Tibial artery (tissue), 4 donors: ENCODE measurements at regions not wholly inside any gene's neighbourhood (a gene's known extent, or its start where the extent isn't known, plus 50 kb on each side); places are given as distances from the start of the nearest gene placed in this dataset.
A peak's percentile ranks its signal among the peaks of the same experiment; 100 is the strongest.

Experiments used
- DNase-seq, 2 donors: peaks; one replicate each; pipeline ENCODE4 v3.0.0-alpha.2; 2019
- H3K27ac ChIP-seq, 2 donors: fragments of 200-600 bp; sonication (generic) in 1 of 2; 1 replicate in 1 of 2; 2 replicates in 1 of 2; pipeline ENCODE4 v1.5.1; 2018 to 2019; ENCODE audit warnings: mild to moderate bottlenecking in 1 of 2
- H3K27me3 ChIP-seq, 2 donors: fragments of 200-600 bp; sonication (generic) in 1 of 2; one replicate each; pipeline versions ENCODE4 v1.5.1 to v1.6.0; 2016 to 2019
- H3K36me3 ChIP-seq, 3 donors: fragments of 200-600 bp; sonication (generic) in 2 of 3; one replicate each; pipeline ENCODE4 v1.5.1; 2016 to 2019; ENCODE audit warnings: mild to moderate bottlenecking in 2 of 3
- H3K4me1 ChIP-seq, 4 donors: fragments of 200-600 bp; sonication (generic) in 2 of 4; 1 replicate in 3 of 4; 2 replicates in 1 of 4; pipeline ENCODE4 v1.5.1; 2016 to 2019
- H3K4me3 ChIP-seq, 2 donors: fragments of 200-600 bp; sonication (generic) in 1 of 2; 1 replicate in 1 of 2; 2 replicates in 1 of 2; pipeline ENCODE4 v1.5.1; 2018 to 2019; ENCODE audit warnings: mild to moderate bottlenecking in 2 of 2
- H3K9me3 ChIP-seq, 3 donors: fragments of 200-600 bp; sonication (generic) in 1 of 3; one replicate each; pipeline ENCODE4 v1.5.1; 2016 to 2019
- CTCF ChIP-seq, 2 experiments: fragments of 200-600 bp in 1 of 2; fragments of 450-650 bp in 1 of 2; IDR thresholded peaks; one replicate each; pipeline ENCODE4 v1.5.1; 2017 to 2019; ENCODE audit warnings: antibody characterized with exemption in 2 of 2, mild to moderate bottlenecking in 1 of 2, moderate library complexity in 1 of 2
- intact Hi-C: fragments of 100-400 bp; cut with DNase I; formaldehyde crosslinking; loops from one replicate; pipeline ENCODE4 v1.15.0; 2023; ENCODE audit warnings: low total_unique reads

DNA sequence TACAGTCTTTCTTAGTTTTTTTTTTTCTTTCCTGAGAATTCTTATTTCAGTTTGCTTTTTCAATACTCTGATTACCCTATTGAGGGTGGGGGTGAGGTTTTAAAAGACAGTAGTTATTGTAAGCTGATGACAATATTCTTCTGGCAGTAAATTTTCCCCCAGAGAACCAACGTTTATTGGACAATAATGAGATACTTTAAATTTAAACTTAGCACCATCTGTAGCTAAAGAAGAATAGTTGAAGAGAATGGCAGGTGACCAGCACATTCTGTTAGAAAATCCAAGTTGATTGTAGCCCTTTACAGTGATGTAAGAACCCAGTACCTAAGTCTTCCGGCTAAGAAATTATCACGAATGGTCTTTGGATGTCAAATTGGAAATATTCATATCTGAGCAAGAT, 364.6 kb upstream of the LYPLAL1 start:
- Histone ChIP-seq H3K27ac (no peak overlapping the region), H3K36me3 (no peaks in the 10 kb centered on the region), H3K27me3 (no peaks in the 10 kb centered on the region), H3K9me3 (no peaks in the 10 kb centered on the region), H3K4me3 (no peak overlapping the region), H3K4me1 (peaks cover 0 to 22% (median 12%) of the 10 kb centered on the region in 4 donors)
- TF ChIP-seq CTCF (IDR thresholded peaks at IDR 0.05): no peak
- no peak for DNase-seq
- intact Hi-C loops: no loop called here

DNA sequence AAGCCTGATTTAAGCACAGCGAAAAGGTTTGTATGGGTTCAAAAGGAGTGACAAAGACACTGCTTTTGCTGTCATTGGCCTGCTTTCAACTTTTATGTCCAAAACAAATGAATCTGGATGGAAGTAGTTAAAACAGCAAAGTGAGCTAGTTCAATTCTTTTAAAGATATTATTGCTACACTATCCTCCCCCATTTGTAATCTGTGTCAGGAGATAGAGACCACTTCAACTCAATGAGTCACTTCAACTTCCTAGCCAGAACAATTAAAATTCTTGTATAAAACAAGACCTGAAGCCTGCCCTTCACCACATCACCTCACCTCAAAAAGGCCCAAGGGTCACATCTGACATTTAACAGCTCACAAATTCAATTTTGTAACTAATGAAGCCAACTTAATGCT, 364.1 kb upstream of the LYPLAL1 start:
- Histone ChIP-seq H3K4me3 (no peak overlapping the region), H3K4me1 (peaks cover 0 to 22% (median 12%) of the 10 kb centered on the region in 4 donors), H3K27ac (no peak overlapping the region), H3K27me3 (no peaks in the 10 kb centered on the region), H3K36me3 (no peaks in the 10 kb centered on the region), H3K9me3 (no peaks in the 10 kb centered on the region)
- DNase-seq: no peak
- no peak for TF ChIP-seq CTCF (IDR thresholded peaks at IDR 0.05)
- intact Hi-C loops: no loop called here

- no peak for TF ChIP-seq CTCF (IDR thresholded peaks at IDR 0.05)
- Histone ChIP-seq H3K27me3 (no peaks in the 10 kb centered on the region), H3K4me3 (no peak overlapping the region), H3K36me3 (no peaks in the 10 kb centered on the region), H3K27ac (no peak overlapping the region), H3K4me1 (peaks cover 0 to 22% (median 12%) of the 10 kb centered on the region in 4 donors), H3K9me3 (no peaks in the 10 kb centered on the region)
- intact Hi-C loops: no loop called here
- no peak for DNase-seq
Measured at GRCh38 chr1:218810306-218810705, 363.4 kb upstream of the LYPLAL1 start.

- DNase-seq: peak in 1 of 2 donors; percentile 24
- Histone ChIP-seq H3K27me3 (no peaks in the 10 kb centered on the region), H3K4me3 (no peak overlapping the region), H3K36me3 (no peaks in the 10 kb centered on the region), H3K4me1 (peaks cover 0 to 22% (median 12%) of the 10 kb centered on the region in 4 donors), H3K27ac (peak overlapping the region; percentile 6 to 25), H3K9me3 (no peaks in the 10 kb centered on the region)
- no peak for TF ChIP-seq CTCF (IDR thresholded peaks at IDR 0.05)
- intact Hi-C loops: no loop called here
Measured at GRCh38 chr1:218811497-218811896, 362.2 kb upstream of the LYPLAL1 start.

- peak overlapping the region in 1 of 2 donors; percentile 6 for H3K27ac ChIP-seq
- no peak overlapping the region for H3K4me3 ChIP-seq
- TF ChIP-seq CTCF (IDR thresholded peaks at IDR 0.05): no peak
- intact Hi-C loops: no loop called here
- peaks cover 0 to 27% (median 14%) of the 10 kb centered on the region in 4 donors for H3K4me1 ChIP-seq
- no peaks in the 10 kb centered on the region for H3K27me3 ChIP-seq
- no peak for DNase-seq
- H3K36me3 ChIP-seq: no peaks in the 10 kb centered on the region
- no peaks in the 10 kb centered on the region for H3K9me3 ChIP-seq
Measured at GRCh38 chr1:218812360-218812759, 361.3 kb upstream of the LYPLAL1 start.

DNA sequence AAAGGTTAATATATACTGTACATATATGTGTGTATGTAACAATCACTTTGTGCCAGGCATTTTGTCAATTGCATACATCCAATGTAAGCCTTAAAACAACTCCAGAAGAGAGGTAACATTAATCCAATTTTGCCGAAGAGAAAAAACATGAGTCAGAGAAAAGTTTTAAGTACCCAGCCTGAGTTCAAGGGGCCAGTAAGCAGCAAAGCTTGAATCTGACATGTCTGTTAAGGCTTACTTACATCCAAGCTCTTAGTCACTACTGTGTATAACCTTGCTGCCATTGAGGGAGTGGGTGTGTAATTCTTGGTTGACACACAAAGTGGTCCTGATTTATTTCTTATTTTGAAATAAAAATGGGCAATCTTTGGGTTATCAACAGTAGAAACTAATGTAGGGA, 360.4 kb upstream of the LYPLAL1 start:
- Histone ChIP-seq H3K4me3 (no peak overlapping the region), H3K27me3 (no peaks in the 10 kb centered on the region), H3K9me3 (no peaks in the 10 kb centered on the region), H3K36me3 (no peaks in the 10 kb centered on the region), H3K4me1 (peaks cover 0 to 36% (median 18%) of the 10 kb centered on the region in 4 donors), H3K27ac (no peak overlapping the region)
- intact Hi-C loops: no loop called here
- no peak for DNase-seq
- no peak for TF ChIP-seq CTCF (IDR thresholded peaks at IDR 0.05)
